Activated naive CD4-positive, alpha-beta T cell treated with anti-CD3 and anti-CD28 coated beads for 36 hours (primary cell): ENCODE measurements at regions not wholly inside any gene's neighbourhood (a gene's known extent, or its start where the extent isn't known, plus 50 kb on each side); places are given as distances from the start of the nearest gene placed in this dataset.
"Not testable (repeated sequence)": the region's sequence is repeated elsewhere in the genome, so short reads cannot be mapped to it uniquely, and the experiment has no call there.

Experiments used
- CTCF ChIA-PET: fragments of 350-600 bp; sonication (Branson Sonifier 250); formaldehyde crosslinking; loops from one replicate; lab custom pipeline; 2021; ENCODE audit warnings: antibody characterized with exemption; lab: Charles Lee
- DNase-seq: peaks from one replicate; pipeline ENCODE4 v3.0.0-alpha.2; 2020
- H3K27ac Mint-ChIP-seq: one replicate; pipeline ENCODE4 v1.8.0; 2021; ENCODE audit warnings: mild to moderate bottlenecking, mixed read lengths
- H3K27me3 Mint-ChIP-seq: one replicate; pipeline ENCODE4 v1.8.0; 2021; ENCODE audit warnings: low read depth, mixed read lengths
- H3K36me3 Mint-ChIP-seq: one replicate; pipeline ENCODE4 v1.8.0; 2021; ENCODE audit warnings: low read depth, mixed read lengths
- H3K4me1 Mint-ChIP-seq: one replicate; pipeline ENCODE4 v1.8.0; 2021; ENCODE audit warnings: low read depth, mixed read lengths
- H3K4me3 Mint-ChIP-seq: one replicate; pipeline ENCODE4 v1.8.0; 2021; ENCODE audit warnings: mild to moderate bottlenecking, moderate library complexity, mixed read lengths
- H3K9me3 Mint-ChIP-seq: one replicate; pipeline ENCODE4 v1.8.0; 2021; ENCODE audit warnings: mixed read lengths
- intact Hi-C: fragments of 100-400 bp; cut with micrococcal nuclease; formaldehyde crosslinking; loops from one replicate; pipeline ENCODE4 v1.15.1; 2023

DNA sequence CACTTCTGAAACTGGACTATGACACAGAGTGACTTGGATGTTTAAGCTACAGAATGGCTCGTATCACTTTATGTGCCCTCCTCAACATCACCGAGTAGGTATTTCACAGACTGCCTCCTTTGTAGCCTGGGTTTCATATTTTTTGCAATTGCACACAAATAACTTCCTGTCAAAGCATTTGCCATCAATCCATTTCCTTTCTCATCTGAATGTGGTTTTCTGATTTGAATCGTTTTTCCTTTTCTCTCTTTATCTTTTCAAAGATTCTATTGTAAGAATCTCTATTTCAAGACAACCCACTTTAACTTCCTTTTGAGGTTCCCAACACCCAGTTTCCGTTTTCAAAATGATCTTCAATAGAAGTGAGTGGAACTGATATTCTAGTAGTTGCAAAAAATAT, 563.8 kb upstream of the ARRDC3 start:
- H3K4me1 Mint-ChIP-seq: no peaks in the 10 kb centered on the region
- H3K27ac Mint-ChIP-seq: no peak overlapping the region
- no peaks in the 10 kb centered on the region for H3K27me3 Mint-ChIP-seq
- H3K36me3 Mint-ChIP-seq: no peaks in the 10 kb centered on the region
- no peaks in the 10 kb centered on the region for H3K9me3 Mint-ChIP-seq
- intact Hi-C loops: no loop called here
- CTCF ChIA-PET: no interaction called here
- H3K4me3 Mint-ChIP-seq: no peak overlapping the region
- no peak for DNase-seq

DNA sequence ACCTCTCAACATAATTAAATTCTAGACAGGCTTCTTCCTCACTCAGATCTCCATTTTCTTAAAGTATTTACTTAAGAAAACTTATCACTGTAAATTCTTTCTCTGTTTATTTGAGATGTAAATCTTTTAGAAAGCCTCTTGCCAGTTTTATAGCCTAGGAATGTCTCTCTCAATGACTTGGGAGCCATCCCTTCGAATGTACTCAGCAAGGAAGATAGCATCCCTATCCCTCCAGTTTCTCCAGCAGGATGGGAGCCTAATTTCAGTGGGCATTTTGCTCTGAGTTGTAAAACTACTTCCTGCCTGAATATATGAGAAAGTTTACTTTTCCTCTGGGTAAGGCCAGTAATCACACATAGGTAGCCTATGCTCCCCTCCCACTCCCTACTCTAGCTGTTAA, 558.5 kb upstream of the ARRDC3 start:
- Mint-ChIP-seq H3K27ac (no peak overlapping the region), H3K4me3 (no peak overlapping the region), H3K36me3 (no peaks in the 10 kb centered on the region), H3K9me3 (no peaks in the 10 kb centered on the region), H3K4me1 (no peaks in the 10 kb centered on the region), H3K27me3 (no peaks in the 10 kb centered on the region)
- CTCF ChIA-PET: no interaction called here
- no peak for DNase-seq
- intact Hi-C loops: no loop called here

DNA sequence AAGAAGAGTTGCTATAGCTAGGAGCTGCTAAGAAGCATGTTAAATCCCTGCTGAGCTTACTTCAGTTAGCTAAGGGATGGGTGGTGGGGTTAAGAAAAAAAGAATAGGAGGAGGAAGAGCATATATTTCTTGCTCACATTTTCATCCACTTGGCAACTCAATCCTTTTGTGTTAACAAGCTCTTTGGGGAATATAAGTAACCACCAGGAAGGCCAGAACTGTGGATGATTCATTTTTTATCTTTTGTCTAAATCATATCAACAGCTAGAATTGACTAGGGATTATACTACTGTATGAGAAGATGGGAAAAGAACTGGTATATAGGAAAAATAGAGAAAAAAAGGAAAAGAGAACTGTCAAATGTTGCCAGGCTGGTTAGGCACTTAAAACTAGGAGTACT, 555.3 kb upstream of the ARRDC3 start:
- DNase-seq: no peak
- Mint-ChIP-seq H3K36me3 (no peaks in the 10 kb centered on the region), H3K27ac (no peak overlapping the region), H3K4me3 (no peak overlapping the region), H3K4me1 (no peaks in the 10 kb centered on the region), H3K9me3 (no peaks in the 10 kb centered on the region), H3K27me3 (no peaks in the 10 kb centered on the region)
- CTCF ChIA-PET: no interaction called here
- intact Hi-C loops: no loop called here

DNA sequence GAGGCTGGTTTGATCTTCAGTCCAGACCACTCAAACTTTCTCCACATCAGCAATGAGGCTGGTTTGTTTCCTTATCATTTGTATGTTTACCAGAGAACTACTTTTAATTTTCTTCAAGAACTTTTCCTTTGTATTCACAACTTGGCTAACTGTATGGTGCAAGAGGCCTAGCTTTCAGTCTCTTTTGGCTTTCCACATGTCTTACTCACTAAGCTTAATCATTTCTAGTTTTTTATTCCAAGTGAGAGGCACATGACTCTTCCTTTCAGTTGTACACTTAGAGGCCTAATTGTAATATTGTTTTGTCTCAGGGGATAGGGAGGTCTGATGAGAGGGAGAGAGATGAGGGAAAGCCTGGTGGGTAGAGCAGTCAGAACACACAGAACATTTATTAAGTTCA, 554.0 kb upstream of the ARRDC3 start:
- no peak overlapping the region for H3K4me3 Mint-ChIP-seq
- DNase-seq: no peak
- no peaks in the 10 kb centered on the region for H3K27me3 Mint-ChIP-seq
- H3K9me3 Mint-ChIP-seq: no peaks in the 10 kb centered on the region
- no peaks in the 10 kb centered on the region for H3K4me1 Mint-ChIP-seq
- no peaks in the 10 kb centered on the region for H3K36me3 Mint-ChIP-seq
- H3K27ac Mint-ChIP-seq: no peak overlapping the region
- CTCF ChIA-PET: no interaction called here
- intact Hi-C loops: no loop called here

DNA sequence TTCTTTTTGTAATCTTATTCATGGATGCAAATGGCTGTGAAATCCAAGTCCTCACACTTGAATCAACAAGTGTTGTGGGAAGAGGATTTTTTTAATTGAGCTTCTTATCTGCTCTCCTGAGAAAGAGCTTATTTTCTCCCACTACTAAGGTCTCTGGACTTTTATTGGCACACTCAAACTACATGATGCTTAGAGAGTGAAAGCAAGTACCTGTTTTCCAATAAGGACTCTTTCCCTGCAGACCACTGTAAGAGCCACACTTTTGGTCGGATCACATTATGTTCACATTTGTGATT, 546.4 kb upstream of the ARRDC3 start:
- CTCF ChIA-PET: interaction anchor here (0.6 to 1.8 kb wide), 5 partner anchors 11 to 1635 kb away, joined by 3 to 4 read pairs (median 3); no protein-coding TSS in a partner anchor
- no peak for DNase-seq
- Mint-ChIP-seq H3K4me3 (no peak overlapping the region), H3K4me1 (no peaks in the 10 kb centered on the region), H3K36me3 (no peaks in the 10 kb centered on the region), H3K9me3 (no peaks in the 10 kb centered on the region), H3K27ac (no peak overlapping the region), H3K27me3 (no peaks in the 10 kb centered on the region)
- intact Hi-C loops: loop anchor here (10.0 kb wide), 2 partner anchors 1875 to 1985 kb away; no protein-coding TSS in a partner anchor

DNA sequence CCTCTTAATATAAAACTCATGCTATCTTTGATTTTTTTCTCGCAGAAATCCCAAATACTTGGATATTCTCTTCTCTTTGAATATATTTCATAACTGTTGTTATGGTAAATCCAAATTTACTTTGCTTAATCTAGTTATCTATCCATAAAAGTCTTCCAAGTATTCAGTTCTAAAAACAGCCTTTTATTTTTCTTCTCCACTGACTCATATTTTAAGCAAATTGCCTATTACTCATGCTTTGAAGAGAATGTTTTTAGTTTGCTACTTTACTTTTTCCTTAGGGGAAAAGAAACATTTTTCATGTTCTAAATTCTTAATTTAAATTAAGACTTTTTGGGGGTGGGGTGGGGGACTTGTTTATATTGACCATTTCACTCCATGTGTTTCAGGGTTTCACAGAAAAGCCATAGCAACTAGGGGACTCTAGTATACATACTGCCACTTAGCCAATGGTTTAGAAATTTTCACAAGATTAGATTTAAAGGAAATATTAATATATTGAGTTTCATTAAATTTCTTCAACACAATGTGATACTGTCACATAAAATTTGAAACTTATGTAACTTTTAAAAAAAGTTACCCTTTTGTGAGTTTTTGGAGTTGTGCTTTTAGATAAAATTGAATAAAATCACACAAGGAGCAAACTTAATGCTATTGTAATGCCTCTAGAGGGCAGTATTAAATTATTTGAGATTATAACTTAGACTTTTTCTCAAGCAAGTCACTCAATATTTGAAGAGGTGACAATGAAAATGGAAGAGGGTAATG, 545.8 kb upstream of the ARRDC3 start:
- no peak overlapping the region for H3K4me3 Mint-ChIP-seq
- CTCF ChIA-PET: interaction anchor here (0.6 to 1.8 kb wide), 5 partner anchors 12 to 1635 kb away, joined by 3 to 4 read pairs (median 3); no protein-coding TSS in a partner anchor
- intact Hi-C loops: loop anchor here (10.0 kb wide), 2 partner anchors 1876 to 1986 kb away; no protein-coding TSS in a partner anchor

DNA sequence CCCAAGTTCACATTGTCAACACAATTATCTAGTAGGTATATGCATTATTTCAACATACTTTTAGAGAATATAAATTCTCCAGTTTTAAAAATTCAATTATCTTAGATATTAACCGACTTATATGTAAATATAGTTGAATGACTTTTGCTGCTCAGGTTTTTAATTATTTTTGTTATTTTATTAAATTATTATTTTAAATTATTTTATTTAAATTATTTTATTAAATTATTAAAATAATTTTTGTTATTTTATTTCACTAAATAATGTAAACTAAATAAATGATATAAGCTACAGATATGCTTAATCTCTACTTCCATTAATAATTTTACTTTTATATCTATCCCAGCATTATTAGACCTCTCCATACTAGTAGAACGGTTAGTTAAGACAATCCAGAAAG, 544.3 kb upstream of the ARRDC3 start:
- no peaks in the 10 kb centered on the region for H3K4me1 Mint-ChIP-seq

More for the DNA sequence above, 545.8 kb upstream of the ARRDC3 start:
- no peaks in the 10 kb centered on the region for H3K4me1 Mint-ChIP-seq
- no peaks in the 10 kb centered on the region for H3K36me3 Mint-ChIP-seq
- no peak overlapping the region for H3K27ac Mint-ChIP-seq
- DNase-seq: no peak
- no peaks in the 10 kb centered on the region for H3K27me3 Mint-ChIP-seq
- H3K9me3 Mint-ChIP-seq: no peaks in the 10 kb centered on the region

DNA sequence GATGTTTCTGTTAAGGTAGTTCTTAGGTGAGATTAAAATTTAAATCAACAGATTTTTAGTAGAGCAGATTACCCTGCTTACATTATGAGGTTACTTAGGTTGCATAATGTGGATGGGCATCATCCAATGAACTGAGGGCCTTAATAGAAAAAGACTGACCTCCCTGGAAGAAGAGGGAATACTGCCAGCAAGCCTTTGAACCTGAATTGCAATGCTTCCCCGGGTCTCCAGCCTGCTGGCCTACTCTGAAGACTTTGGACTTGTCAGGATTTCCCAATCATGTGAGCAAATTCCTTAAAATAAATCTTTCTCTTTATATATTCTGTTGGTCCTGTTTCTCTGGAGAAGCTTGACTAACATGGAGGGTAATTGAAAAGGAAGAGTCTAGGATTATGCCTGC, 542.1 kb upstream of the ARRDC3 start:
- Mint-ChIP-seq H3K9me3 (no peaks in the 10 kb centered on the region), H3K27ac (no peak overlapping the region), H3K4me1 (no peaks in the 10 kb centered on the region), H3K36me3 (no peaks in the 10 kb centered on the region), H3K4me3 (no peak overlapping the region), H3K27me3 (no peaks in the 10 kb centered on the region)
- no peak for DNase-seq
- CTCF ChIA-PET: no interaction called here
- intact Hi-C loops: loop anchor here (10.0 kb wide), 2 partner anchors 1880 to 1990 kb away; no protein-coding TSS in a partner anchor

More for the DNA sequence above, 544.3 kb upstream of the ARRDC3 start:
- Mint-ChIP-seq H3K36me3 (no peaks in the 10 kb centered on the region), H3K4me3 (no peak overlapping the region), H3K27me3 (no peaks in the 10 kb centered on the region), H3K27ac (no peak overlapping the region), H3K9me3 (no peaks in the 10 kb centered on the region)
- CTCF ChIA-PET: no interaction called here
- intact Hi-C loops: loop anchor here (10.0 kb wide), 2 partner anchors 1877 to 1987 kb away; no protein-coding TSS in a partner anchor
- DNase-seq: no peak

DNA sequence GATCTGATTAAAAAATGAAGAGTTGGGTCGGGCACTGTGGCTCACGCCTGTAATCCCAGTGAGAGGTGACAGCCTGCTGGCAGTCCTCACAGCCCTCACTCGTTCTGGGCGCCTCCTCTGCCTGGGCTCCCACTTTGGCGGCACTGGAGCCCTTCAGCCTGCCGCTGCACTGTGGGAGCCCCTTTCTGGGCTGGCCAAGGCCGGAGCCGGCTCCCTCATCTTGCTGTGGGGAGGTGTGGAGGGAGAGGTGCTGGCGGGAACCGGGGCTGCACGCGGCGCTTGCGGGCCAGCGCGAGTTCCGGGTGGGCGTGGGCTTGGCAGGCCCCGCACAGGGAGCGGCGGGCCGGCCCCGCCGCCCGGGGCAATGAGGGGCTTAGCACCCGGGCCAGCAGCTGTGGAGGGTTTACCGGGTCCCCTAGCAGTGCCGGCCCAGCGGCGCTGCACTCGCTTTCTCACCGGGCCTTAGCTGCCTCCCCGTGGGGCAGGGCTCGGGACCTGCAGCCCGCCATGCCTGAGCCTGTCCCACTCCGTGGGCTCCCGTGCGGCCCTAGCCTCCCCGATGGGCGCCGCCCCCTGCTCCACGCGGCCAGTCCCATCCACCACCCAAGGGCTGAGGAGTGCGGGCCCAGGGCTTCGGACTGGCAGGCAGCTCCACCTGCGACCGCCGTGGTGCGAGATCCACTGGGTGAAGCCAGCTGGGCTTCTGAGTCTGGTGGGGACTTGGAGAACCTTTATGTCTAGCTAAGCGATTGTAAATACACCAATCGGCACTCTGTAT, 534.1 kb upstream of the ARRDC3 start:
- H3K4me1 Mint-ChIP-seq, H3K27me3 Mint-ChIP-seq, DNase-seq, H3K4me3 Mint-ChIP-seq, H3K9me3 Mint-ChIP-seq, intact Hi-C loops, H3K27ac Mint-ChIP-seq, CTCF ChIA-PET, H3K36me3 Mint-ChIP-seq: not testable (repeated sequence)

DNA sequence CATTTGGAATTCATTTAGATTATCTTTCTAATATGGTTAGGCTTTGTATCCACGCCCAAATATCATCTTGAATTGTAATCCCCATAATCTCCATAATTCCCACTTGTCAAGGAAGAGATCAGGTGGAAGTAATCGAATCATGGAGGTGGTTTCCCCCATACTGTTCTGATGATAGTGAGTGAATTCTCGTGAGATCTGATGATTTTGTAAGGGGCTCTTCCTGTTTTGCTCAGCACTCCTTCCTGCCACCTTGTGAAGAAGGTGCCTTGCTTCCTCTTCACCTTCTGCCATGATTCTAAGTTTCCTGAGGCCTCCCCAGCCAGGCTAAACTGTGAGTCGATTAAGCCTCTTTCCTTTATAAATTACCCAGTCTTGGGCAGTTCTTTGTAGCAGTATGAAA, 527.5 kb upstream of the ARRDC3 start:
- intact Hi-C loops: no loop called here
- no peaks in the 10 kb centered on the region for H3K27me3 Mint-ChIP-seq
- no peaks in the 10 kb centered on the region for H3K4me1 Mint-ChIP-seq
- no peak overlapping the region for H3K27ac Mint-ChIP-seq
- H3K4me3 Mint-ChIP-seq: no peak overlapping the region
- H3K9me3 Mint-ChIP-seq: peaks cover 2% of the 10 kb centered on the region
- DNase-seq: no peak
- CTCF ChIA-PET: no interaction called here
- H3K36me3 Mint-ChIP-seq: no peaks in the 10 kb centered on the region

DNA sequence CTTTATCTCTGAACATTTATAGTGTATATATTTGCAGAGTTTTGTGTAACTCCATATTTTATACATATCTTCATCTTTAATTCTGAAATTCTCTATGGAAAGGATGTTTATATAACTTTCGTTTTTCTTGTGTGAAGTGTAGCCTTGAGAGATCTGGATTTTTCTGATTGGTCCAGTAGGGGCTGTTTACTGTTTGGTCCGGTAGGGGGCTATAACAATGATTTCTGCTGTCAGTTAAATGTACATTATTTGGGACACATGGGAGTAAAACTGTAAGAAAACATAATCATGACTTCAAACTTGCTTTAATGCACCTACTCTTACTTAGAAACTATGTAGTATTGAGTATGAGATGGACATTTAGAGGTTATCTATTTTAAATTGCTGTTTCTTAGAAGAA, 527.1 kb upstream of the ARRDC3 start:
- no peak overlapping the region for H3K4me3 Mint-ChIP-seq
- no peaks in the 10 kb centered on the region for H3K36me3 Mint-ChIP-seq
- CTCF ChIA-PET: no interaction called here
- no peaks in the 10 kb centered on the region for H3K27me3 Mint-ChIP-seq
- no peaks in the 10 kb centered on the region for H3K4me1 Mint-ChIP-seq
- no peak for DNase-seq
- H3K9me3 Mint-ChIP-seq: peaks cover 2% of the 10 kb centered on the region
- intact Hi-C loops: no loop called here
- no peak overlapping the region for H3K27ac Mint-ChIP-seq

DNA sequence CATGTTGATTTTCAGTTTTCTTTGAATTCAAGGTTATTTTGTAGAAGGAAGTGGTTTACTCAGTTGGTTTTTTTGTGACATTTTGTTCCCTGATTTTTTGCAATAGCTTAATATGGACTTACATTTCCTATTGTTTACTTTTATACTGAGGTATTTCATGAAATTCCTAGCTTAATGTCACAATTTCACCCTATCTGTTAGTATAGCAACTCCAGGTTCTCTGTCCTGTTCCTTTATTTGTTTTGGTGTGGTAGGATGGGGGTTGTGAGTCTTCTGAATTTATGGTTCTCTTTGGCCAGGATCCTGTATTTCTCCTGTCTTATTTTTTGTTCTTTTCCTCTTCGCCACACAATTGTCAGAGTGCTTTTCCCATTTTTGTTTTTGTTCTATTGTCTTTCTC, 523.4 kb upstream of the ARRDC3 start:
- no peak for DNase-seq
- Mint-ChIP-seq H3K27me3 (no peaks in the 10 kb centered on the region), H3K4me3 (no peak overlapping the region), H3K27ac (no peak overlapping the region), H3K36me3 (no peaks in the 10 kb centered on the region), H3K9me3 (peaks cover 4% of the 10 kb centered on the region), H3K4me1 (no peaks in the 10 kb centered on the region)
- intact Hi-C loops: no loop called here
- CTCF ChIA-PET: no interaction called here

DNA sequence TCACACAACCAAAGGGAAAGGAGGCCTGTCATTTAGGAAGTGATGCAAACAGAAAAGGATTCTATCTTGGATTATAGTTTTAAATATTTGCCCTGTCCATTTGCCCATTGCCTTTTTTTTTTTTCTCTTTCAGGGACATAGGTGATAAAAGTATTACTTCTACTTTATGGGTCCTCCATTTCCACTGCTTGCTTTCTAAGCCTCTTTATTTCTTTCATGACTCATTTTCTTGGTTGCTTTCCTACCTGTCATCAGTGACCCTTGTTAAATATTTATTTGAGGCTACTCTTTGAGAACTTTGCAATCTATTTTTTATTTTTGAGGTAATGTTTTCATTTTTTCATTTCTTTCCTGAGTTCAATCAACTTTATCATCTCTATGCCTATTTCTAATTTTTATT, 522.9 kb upstream of the ARRDC3 start:
- Mint-ChIP-seq H3K27ac (no peak overlapping the region), H3K27me3 (no peaks in the 10 kb centered on the region), H3K36me3 (no peaks in the 10 kb centered on the region), H3K4me3 (no peak overlapping the region), H3K4me1 (no peaks in the 10 kb centered on the region), H3K9me3 (peaks cover 4% of the 10 kb centered on the region)
- intact Hi-C loops: no loop called here
- CTCF ChIA-PET: no interaction called here
- no peak for DNase-seq
